ENCODE measurements at regions not wholly inside any gene's neighbourhood (a gene's known extent, or its start where the extent isn't known, plus 50 kb on each side); places are given as distances from the start of the nearest gene placed in this dataset.

GRCh38 chr17:79353016-79353415, 257.8 kb downstream of the RBFOX3 start:
- TF ChIP-seq EZH2 (IDR thresholded peaks at IDR 0.05; ENCODE audit: borderline replicate concordance, low read depth, low read length, severe bottlenecking): no peak
- TF ChIP-seq POLR2AphosphoS5 (IDR thresholded peaks at IDR 0.05; ENCODE audit: insufficient read depth, low read depth, low read length): no peak
- no peak for TF ChIP-seq GATA2 (IDR thresholded peaks at IDR 0.05; ENCODE audit: insufficient read depth, insufficient read length, low read depth, low read length)
- TF ChIP-seq MYC (IDR thresholded peaks at IDR 0.05; ENCODE audit: low read depth, low read length): no peak
- no peak for TF ChIP-seq POLR2A (IDR thresholded peaks at IDR 0.05; ENCODE audit: low read depth, low read length)
- TF ChIP-seq FOS (IDR thresholded peaks at IDR 0.05; ENCODE audit: borderline replicate concordance, insufficient read depth, low read length): no peak
- no peak for TF ChIP-seq CTCF (IDR thresholded peaks at IDR 0.05; ENCODE audit: extremely low read depth in 1 of 2, insufficient read depth in 1 of 2, low read depth in 1 of 2, low read length in 2 of 2)
- ChIA-PET CTCF (no interaction called here), POLR2A (no interaction called here)
- Histone ChIP-seq H3K4me2 (ENCODE audit: insufficient read depth, low read length) (no peak overlapping the region), H3K4me1 (ENCODE audit: control insufficient read depth, extremely low read depth, insufficient read depth, low read length) (no peaks in the 10 kb centered on the region), H3K36me3 (ENCODE audit: control insufficient read depth in 2 of 2, extremely low read depth in 1 of 2, insufficient read depth in 2 of 2, low read length in 2 of 2) (no peaks in the 10 kb centered on the region), H3K79me2 (ENCODE audit: control insufficient read depth, insufficient read depth, low read length) (no peaks in the 10 kb centered on the region), H3K9me1 (replicated peaks; ENCODE audit: control insufficient read depth, extremely low read depth, insufficient read depth, low read length) (no peaks in the 10 kb centered on the region), H3K27me3 (ENCODE audit: control insufficient read depth in 2 of 2, insufficient read depth in 2 of 2, low read length in 2 of 2) (no peaks in the 10 kb centered on the region), H3K9ac (replicated peaks; ENCODE audit: extremely low read depth, insufficient read depth, low read length) (no peak overlapping the region), H3K27ac (ENCODE audit: insufficient read depth, low read depth, low read length) (no peak overlapping the region), H3K9me3 (replicated peaks; ENCODE audit: control insufficient read depth, insufficient read depth, low read length) (no peaks in the 10 kb centered on the region), H2AFZ (ENCODE audit: low read depth, low read length) (no peak overlapping the region), H4K20me1 (replicated peaks; ENCODE audit: control insufficient read depth, extremely low read depth, insufficient read depth, low read length) (no peaks in the 10 kb centered on the region), H3K4me3 (replicated peaks in 1 of 3; ENCODE audit: insufficient read depth in 1 of 3, low read depth in 1 of 3, low read length in 3 of 3) (no peak overlapping the region)
- DNase-seq (ENCODE audit: low read depth, low spot score) (no peak), FAIRE-seq (no peak)
- dilution Hi-C loops (cut with MboI; ENCODE audit: extremely low pct_ligation_motif_present, low sequenced_read_pairs): no loop called here
- intact Hi-C loops (cut with micrococcal nuclease): no loop called here
- BruUV-seq (replicated peaks): no TSS peak

DNA sequence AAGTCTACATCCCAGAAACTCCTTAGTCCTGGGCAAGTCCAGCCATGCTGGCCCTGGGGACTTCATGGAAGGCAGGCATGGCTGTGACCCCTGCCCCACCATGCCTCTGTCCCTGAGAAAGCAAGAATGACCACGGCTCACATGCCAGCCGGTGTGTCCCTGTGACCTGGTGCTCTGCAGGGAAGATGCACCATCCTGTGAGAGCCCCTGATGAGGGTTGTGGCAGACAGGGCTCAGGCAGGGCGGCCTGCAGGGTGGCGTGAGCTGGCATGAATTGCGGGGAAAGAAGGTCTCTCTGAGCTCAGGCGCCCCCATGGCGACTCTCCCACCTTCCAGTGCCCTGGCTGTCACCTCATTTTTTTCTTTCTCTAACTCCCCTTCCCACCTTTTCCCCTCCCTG, 260.3 kb downstream of the RBFOX3 start:
- BruUV-seq (replicated peaks): no TSS peak
- Histone ChIP-seq H3K4me1 (ENCODE audit: control insufficient read depth, extremely low read depth, insufficient read depth, low read length) (no peaks in the 10 kb centered on the region), H3K9me3 (replicated peaks; ENCODE audit: control insufficient read depth, insufficient read depth, low read length) (no peaks in the 10 kb centered on the region), H3K9me1 (replicated peaks; ENCODE audit: control insufficient read depth, extremely low read depth, insufficient read depth, low read length) (no peaks in the 10 kb centered on the region), H3K79me2 (ENCODE audit: control insufficient read depth, insufficient read depth, low read length) (no peaks in the 10 kb centered on the region), H3K4me3 (replicated peaks in 1 of 3; ENCODE audit: insufficient read depth in 1 of 3, low read depth in 1 of 3, low read length in 3 of 3) (no peak overlapping the region), H3K27ac (ENCODE audit: insufficient read depth, low read depth, low read length) (no peak overlapping the region), H3K36me3 (ENCODE audit: control insufficient read depth in 2 of 2, extremely low read depth in 1 of 2, insufficient read depth in 2 of 2, low read length in 2 of 2) (no peaks in the 10 kb centered on the region), H4K20me1 (replicated peaks; ENCODE audit: control insufficient read depth, extremely low read depth, insufficient read depth, low read length) (no peaks in the 10 kb centered on the region), H3K9ac (replicated peaks; ENCODE audit: extremely low read depth, insufficient read depth, low read length) (no peak overlapping the region), H2AFZ (ENCODE audit: low read depth, low read length) (no peak overlapping the region), H3K27me3 (ENCODE audit: control insufficient read depth in 2 of 2, insufficient read depth in 2 of 2, low read length in 2 of 2) (no peaks in the 10 kb centered on the region), H3K4me2 (ENCODE audit: insufficient read depth, low read length) (no peak overlapping the region)
- FAIRE-seq (no peak), DNase-seq (ENCODE audit: low read depth, low spot score) (no peak)
- ChIA-PET CTCF (no interaction called here), POLR2A (no interaction called here)
- TF ChIP-seq, protein P1, sequence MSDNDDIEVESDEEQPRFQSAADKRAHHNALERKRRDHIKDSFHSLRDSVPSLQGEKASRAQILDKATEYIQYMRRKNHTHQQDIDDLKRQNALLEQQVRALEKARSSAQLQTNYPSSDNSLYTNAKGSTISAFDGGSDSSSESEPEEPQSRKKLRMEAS (IDR thresholded peaks at IDR 0.05; ENCODE audit: insufficient read depth, insufficient read length): no peak
- TF ChIP-seq MYC (IDR thresholded peaks at IDR 0.05; ENCODE audit: low read depth, low read length) (no peak), POLR2A (IDR thresholded peaks at IDR 0.05; ENCODE audit: low read depth, low read length) (no peak), GATA2 (IDR thresholded peaks at IDR 0.05; ENCODE audit: insufficient read depth, insufficient read length, low read depth, low read length) (no peak), JUN (IDR thresholded peaks at IDR 0.05; ENCODE audit: borderline replicate concordance, insufficient read depth, insufficient read length, low read depth) (no peak), EZH2 (IDR thresholded peaks at IDR 0.05; ENCODE audit: borderline replicate concordance, low read depth, low read length, severe bottlenecking) (no peak)
- dilution Hi-C loops (cut with MboI; ENCODE audit: extremely low pct_ligation_motif_present, low sequenced_read_pairs): no loop called here
- intact Hi-C loops (cut with micrococcal nuclease): no loop called here
